ENCODE measurements at regions not wholly inside any gene's neighbourhood (a gene's known extent, or its start where the extent isn't known, plus 50 kb on each side); places are given as distances from the start of the nearest gene placed in this dataset.
"Not testable (repeated sequence)": the region's sequence is repeated elsewhere in the genome, so short reads cannot be mapped to it uniquely, and the experiment has no call there.

DNA sequence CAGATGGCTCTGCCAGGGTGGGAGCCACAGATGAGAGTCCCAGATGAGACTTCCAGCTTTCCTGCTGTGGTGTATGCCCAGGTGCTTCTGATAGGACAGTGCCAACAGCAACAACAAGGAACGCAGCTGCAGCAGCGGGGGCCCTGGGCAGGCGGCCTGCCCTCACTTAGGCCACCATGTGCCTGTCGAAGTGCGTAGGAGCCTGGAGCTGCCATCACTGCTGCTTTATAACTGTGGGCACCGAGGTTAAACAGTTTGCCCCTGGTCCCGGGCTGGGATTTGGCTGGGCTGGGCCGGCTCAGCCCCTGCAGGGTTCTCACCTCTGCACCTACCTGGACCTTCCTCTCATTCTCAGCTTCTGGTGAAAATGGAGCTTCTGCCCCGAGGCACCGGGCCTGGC is 54.4 kb upstream of the LRPAP1 start:
- H3K14ac ChIP-seq (ENCODE audit: low read length); H3K4me3 ChIP-seq (ENCODE audit: low read depth, low read length); H3K23ac ChIP-seq (ENCODE audit: low read length); H3K18ac ChIP-seq (ENCODE audit: low read length); H4K8ac ChIP-seq (ENCODE audit: low read depth, low read length); H4K91ac ChIP-seq (ENCODE audit: low read depth, low read length); H3K36me3 ChIP-seq (ENCODE audit: control insufficient read depth in 1 of 2, insufficient read depth in 2 of 2, low read length in 2 of 2); H3K9ac ChIP-seq (ENCODE audit: low read length); H2BK12ac ChIP-seq (ENCODE audit: low read length); H3K4me2 ChIP-seq (ENCODE audit: low read length); H3K79me2 ChIP-seq (ENCODE audit: control insufficient read depth, insufficient read depth, low read length, poor library complexity); H3K9me3 ChIP-seq (ENCODE audit: insufficient read depth, low read depth, low read length); H3K27me3 ChIP-seq (ENCODE audit: insufficient read depth, low read length); H3K27ac ChIP-seq (ENCODE audit: low read depth, low read length); H2AK5ac ChIP-seq (ENCODE audit: low read length); H3K4ac ChIP-seq (ENCODE audit: low read depth, low read length); H3K4me1 ChIP-seq (ENCODE audit: control insufficient read depth in 1 of 2, insufficient read depth in 2 of 2, low read length in 2 of 2); H2AFZ ChIP-seq (ENCODE audit: insufficient read depth, low read length, poor library complexity); H2BK5ac ChIP-seq (ENCODE audit: low read depth, low read length, poor library complexity); H4K12ac ChIP-seq (ENCODE audit: low read depth, low read length); H3K79me1 ChIP-seq (ENCODE audit: low read length); DNase-seq; H2BK120ac ChIP-seq (ENCODE audit: insufficient read depth, low read length, poor library complexity): not testable (repeated sequence)
- WGBS (ENCODE audit: extremely low coverage, insufficient coverage, insufficient read length) = no CpG with 5 or more reads among the region's 10 CpGs

DNA sequence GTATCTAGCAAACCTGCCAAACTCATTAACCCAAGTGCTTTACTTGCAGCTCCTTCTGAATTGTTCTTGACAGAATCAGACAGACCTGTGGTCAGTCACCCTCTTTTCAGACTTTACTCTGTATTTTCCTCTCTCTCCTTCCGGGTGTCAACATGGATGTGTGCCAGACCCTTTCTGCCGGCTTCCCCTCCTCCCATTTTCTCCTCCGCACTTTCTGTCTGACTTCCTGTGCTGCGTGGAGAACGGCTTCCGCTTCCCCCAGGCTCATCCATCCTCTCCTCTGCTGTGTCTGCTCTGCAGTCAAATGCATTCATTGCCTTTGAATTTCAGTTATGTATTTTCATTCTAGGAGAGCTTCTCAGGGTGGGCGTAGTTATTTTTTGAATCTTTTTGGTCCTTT is 53.3 kb upstream of the LRPAP1 start:
- not testable (repeated sequence) for H3K79me2 ChIP-seq (ENCODE audit: control insufficient read depth, insufficient read depth, low read length, poor library complexity); H3K23ac ChIP-seq (ENCODE audit: low read length); H3K36me3 ChIP-seq (ENCODE audit: control insufficient read depth in 1 of 2, insufficient read depth in 2 of 2, low read length in 2 of 2); H3K4me3 ChIP-seq (ENCODE audit: low read depth, low read length); H3K18ac ChIP-seq (ENCODE audit: low read length); H2BK12ac ChIP-seq (ENCODE audit: low read length); H4K91ac ChIP-seq (ENCODE audit: low read depth, low read length); H3K27ac ChIP-seq (ENCODE audit: low read depth, low read length); H2BK5ac ChIP-seq (ENCODE audit: low read depth, low read length, poor library complexity); H4K8ac ChIP-seq (ENCODE audit: low read depth, low read length); DNase-seq; H3K9ac ChIP-seq (ENCODE audit: low read length); H3K79me1 ChIP-seq (ENCODE audit: low read length); H4K12ac ChIP-seq (ENCODE audit: low read depth, low read length); H3K4me2 ChIP-seq (ENCODE audit: low read length); H3K27me3 ChIP-seq (ENCODE audit: insufficient read depth, low read length); H2AFZ ChIP-seq (ENCODE audit: insufficient read depth, low read length, poor library complexity); H2BK120ac ChIP-seq (ENCODE audit: insufficient read depth, low read length, poor library complexity); H2AK5ac ChIP-seq (ENCODE audit: low read length); H3K14ac ChIP-seq (ENCODE audit: low read length); H3K4ac ChIP-seq (ENCODE audit: low read depth, low read length); H3K9me3 ChIP-seq (ENCODE audit: insufficient read depth, low read depth, low read length); H3K4me1 ChIP-seq (ENCODE audit: control insufficient read depth in 1 of 2, insufficient read depth in 2 of 2, low read length in 2 of 2)
- no CpG with 5 or more reads among the region's 7 CpGs for WGBS (ENCODE audit: extremely low coverage, insufficient coverage, insufficient read length)

DNA sequence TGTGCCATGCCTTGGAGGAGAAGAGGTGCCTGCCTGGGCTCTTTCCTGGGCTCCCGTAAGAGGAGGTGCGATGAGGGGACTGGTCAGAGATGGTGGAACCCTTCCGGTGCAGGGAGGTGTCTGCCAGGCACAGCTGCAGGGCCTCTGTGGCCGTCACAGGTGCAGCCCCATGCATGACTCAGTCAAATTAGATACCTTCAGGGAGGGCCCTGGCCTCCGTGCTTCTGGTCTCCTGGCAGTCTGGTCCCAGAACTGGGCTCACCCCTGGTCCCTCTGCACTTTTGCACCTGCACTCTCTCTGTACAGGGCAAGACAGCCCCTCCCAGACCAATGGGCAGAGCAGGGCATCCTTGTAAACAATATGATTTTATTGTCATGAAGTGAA is 49.9 kb upstream of the LRPAP1 start:
- Histone ChIP-seq H3K36me3 (ENCODE audit: control insufficient read depth in 1 of 2, insufficient read depth in 2 of 2, low read length in 2 of 2) (no peaks in the 10 kb centered on the region), H4K12ac (ENCODE audit: low read depth, low read length) (no peak overlapping the region), H2AK5ac (ENCODE audit: low read length) (no peak overlapping the region), H3K4me2 (ENCODE audit: low read length) (no peak overlapping the region), H3K14ac (ENCODE audit: low read length) (no peak overlapping the region), H3K27ac (ENCODE audit: low read depth, low read length) (no peak overlapping the region), H3K79me2 (ENCODE audit: control insufficient read depth, insufficient read depth, low read length, poor library complexity) (no peaks in the 10 kb centered on the region), H3K79me1 (ENCODE audit: low read length) (no peaks in the 10 kb centered on the region), H2BK12ac (ENCODE audit: low read length) (no peak overlapping the region), H3K4ac (ENCODE audit: low read depth, low read length) (no peak overlapping the region), H3K27me3 (ENCODE audit: insufficient read depth, low read length) (no peaks in the 10 kb centered on the region), H3K4me1 (ENCODE audit: control insufficient read depth in 1 of 2, insufficient read depth in 2 of 2, low read length in 2 of 2) (no peaks in the 10 kb centered on the region), H3K9ac (ENCODE audit: low read length) (no peak overlapping the region), H3K4me3 (ENCODE audit: low read depth, low read length) (no peak overlapping the region), H4K91ac (ENCODE audit: low read depth, low read length) (no peak overlapping the region), H3K9me3 (ENCODE audit: insufficient read depth, low read depth, low read length) (peaks cover 1% of the 10 kb centered on the region), H3K18ac (ENCODE audit: low read length) (no peak overlapping the region), H2BK5ac (ENCODE audit: low read depth, low read length, poor library complexity) (no peak overlapping the region), H2BK120ac (ENCODE audit: insufficient read depth, low read length, poor library complexity) (no peak overlapping the region), H3K23ac (ENCODE audit: low read length) (no peak overlapping the region), H2AFZ (ENCODE audit: insufficient read depth, low read length, poor library complexity) (no peak overlapping the region), H4K8ac (ENCODE audit: low read depth, low read length) (no peak overlapping the region)
- WGBS (ENCODE audit: extremely low coverage, insufficient coverage, insufficient read length) = no CpG with 5 or more reads among the region's 5 CpGs
- no peak for DNase-seq

All from trophoblast cell (in vitro differentiated cells and primary cell).